HG03135 (cell line): ENCODE measurements at regions not wholly inside any gene's neighbourhood (a gene's known extent, or its start where the extent isn't known, plus 50 kb on each side); places are given as distances from the start of the nearest gene placed in this dataset.
"Not testable (repeated sequence)": the region's sequence is repeated elsewhere in the genome, so short reads cannot be mapped to it uniquely, and the experiment has no call there.

Source experiments
- ATAC-seq: cut with Tn5 transposase; IDR thresholded peaks from one replicate; pipeline ENCODE4 v1.9.1; 2021; ENCODE audit warnings: mild to moderate bottlenecking, moderate library complexity; ENCODE audit not compliant: unreplicated experiment

GRCh38 chr20:50354721-50355589, 155.2 kb upstream of the PTPN1 start:
- no peak for ATAC-seq

- ATAC-seq: no peak
Measured at GRCh38 chr20:50355590-50356524, 154.3 kb upstream of the PTPN1 start.

- ATAC-seq: no peak
Measured at GRCh38 chr20:50356525-50356885, 153.7 kb upstream of the PTPN1 start.

GRCh38 chr20:50356962-50357782, 153.0 kb upstream of the PTPN1 start:
- ATAC-seq: no peak

- ATAC-seq: no peak
Measured at GRCh38 chr20:50357783-50358161, 152.4 kb upstream of the PTPN1 start.

GRCh38 chr20:50358166-50358565, 152.0 kb upstream of the PTPN1 start:
- no peak for ATAC-seq

GRCh38 chr20:50358971-50359370, 151.2 kb upstream of the PTPN1 start:
- ATAC-seq: no peak

GRCh38 chr20:50359607-50360217, 150.5 kb upstream of the PTPN1 start:
- no peak for ATAC-seq

GRCh38 chr20:50360218-50360672, 149.9 kb upstream of the PTPN1 start:
- ATAC-seq: no peak

- ATAC-seq: no peak
Measured at GRCh38 chr20:50360921-50361320, 149.3 kb upstream of the PTPN1 start.

GRCh38 chr20:50362177-50362576, 148.0 kb upstream of the PTPN1 start:
- not testable (repeated sequence) for ATAC-seq

- ATAC-seq: no peak
Measured at GRCh38 chr20:50363027-50363426, 147.2 kb upstream of the PTPN1 start.

- no peak for ATAC-seq
Measured at GRCh38 chr20:50363479-50363878, 146.7 kb upstream of the PTPN1 start.

- no peak for ATAC-seq
Measured at GRCh38 chr20:50364542-50364941, 145.6 kb upstream of the PTPN1 start.

- ATAC-seq: no peak
Measured at GRCh38 chr20:50366270-50367103, 143.7 kb upstream of the PTPN1 start.

GRCh38 chr20:50367104-50367674, 143.0 kb upstream of the PTPN1 start:
- no peak for ATAC-seq

GRCh38 chr20:50367739-50368375, 142.3 kb upstream of the PTPN1 start:
- no peak for ATAC-seq

- no peak for ATAC-seq
Measured at GRCh38 chr20:50368386-50368785, 141.8 kb upstream of the PTPN1 start.

- no peak for ATAC-seq
Measured at GRCh38 chr20:50368813-50369224, 141.4 kb upstream of the PTPN1 start.
